ENCODE measurements at regions not wholly inside any gene's neighbourhood (a gene's known extent, or its start where the extent isn't known, plus 50 kb on each side); places are given as distances from the start of the nearest gene placed in this dataset.

- H3K27me3 ChIP-seq (ENCODE audit: insufficient read depth, low read length), result no peaks in the 10 kb centered on the region
- H3K36me3 ChIP-seq (ENCODE audit: control insufficient read depth in 1 of 2, insufficient read depth in 2 of 2, low read length in 2 of 2), result no peaks in the 10 kb centered on the region
- no peak overlapping the region for H3K4me3 ChIP-seq (replicated peaks in 1 of 2; ENCODE audit: low read depth in 1 of 2, low read length in 2 of 2)
- H2AFZ ChIP-seq (ENCODE audit: low read depth, low read length, poor library complexity, severe bottlenecking), result peak overlapping the region; percentile 27
- no peak overlapping the region for H3K27ac ChIP-seq (ENCODE audit: low read depth, low read length)
- H3K79me2 ChIP-seq (ENCODE audit: insufficient read depth, low read length), result no peaks in the 10 kb centered on the region
- no peak for TF ChIP-seq SRF (IDR thresholded peaks at IDR 0.05; ENCODE audit: low read depth)
- TF ChIP-seq CBX3 (IDR thresholded peaks at IDR 0.05; ENCODE audit: low read depth), result no peak
- TF ChIP-seq POLR2AphosphoS5 (IDR thresholded peaks at IDR 0.05; ENCODE audit: low read depth, low read length), result no peak
- TF ChIP-seq, protein P1, sequence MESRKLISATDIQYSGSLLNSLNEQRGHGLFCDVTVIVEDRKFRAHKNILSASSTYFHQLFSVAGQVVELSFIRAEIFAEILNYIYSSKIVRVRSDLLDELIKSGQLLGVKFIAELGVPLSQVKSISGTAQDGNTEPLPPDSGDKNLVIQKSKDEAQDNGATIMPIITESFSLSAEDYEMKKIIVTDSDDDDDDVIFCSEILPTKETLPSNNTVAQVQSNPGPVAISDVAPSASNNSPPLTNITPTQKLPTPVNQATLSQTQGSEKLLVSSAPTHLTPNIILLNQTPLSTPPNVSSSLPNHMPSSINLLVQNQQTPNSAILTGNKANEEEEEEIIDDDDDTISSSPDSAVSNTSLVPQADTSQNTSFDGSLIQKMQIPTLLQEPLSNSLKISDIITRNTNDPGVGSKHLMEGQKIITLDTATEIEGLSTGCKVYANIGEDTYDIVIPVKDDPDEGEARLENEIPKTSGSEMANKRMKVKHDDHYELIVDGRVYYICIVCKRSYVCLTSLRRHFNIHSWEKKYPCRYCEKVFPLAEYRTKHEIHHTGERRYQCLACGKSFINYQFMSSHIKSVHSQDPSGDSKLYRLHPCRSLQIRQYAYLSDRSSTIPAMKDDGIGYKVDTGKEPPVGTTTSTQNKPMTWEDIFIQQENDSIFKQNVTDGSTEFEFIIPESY (IDR thresholded peaks at IDR 0.05; ENCODE audit: extremely low read depth, insufficient replicate concordance, low read length), result no peak
- TF ChIP-seq YY1 (IDR thresholded peaks at IDR 0.05; ENCODE audit: extremely low read depth, insufficient replicate concordance, low read depth, low read length), result no peak
- no peak for TF ChIP-seq SIN3A (IDR thresholded peaks at IDR 0.05; ENCODE audit: low read depth)
- no peak for TF ChIP-seq ELF1 (IDR thresholded peaks at IDR 0.05; ENCODE audit: borderline replicate concordance, low read depth)
- no peak for TF ChIP-seq ZFX (IDR thresholded peaks at IDR 0.05)
- TF ChIP-seq POLR2A (IDR thresholded peaks at IDR 0.05; ENCODE audit: borderline replicate concordance, extremely low read depth, insufficient read depth, insufficient read length), result no peak
- TF ChIP-seq FOSL1 (IDR thresholded peaks at IDR 0.05; ENCODE audit: low read depth), result no peak
- TF ChIP-seq, protein P2, sequence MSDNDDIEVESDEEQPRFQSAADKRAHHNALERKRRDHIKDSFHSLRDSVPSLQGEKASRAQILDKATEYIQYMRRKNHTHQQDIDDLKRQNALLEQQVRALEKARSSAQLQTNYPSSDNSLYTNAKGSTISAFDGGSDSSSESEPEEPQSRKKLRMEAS (IDR thresholded peaks at IDR 0.05), result no peak
- no peak for TF ChIP-seq EGR1 (IDR thresholded peaks at IDR 0.05; ENCODE audit: low read depth)
- TF ChIP-seq TCF7L2 (IDR thresholded peaks at IDR 0.05; ENCODE audit: borderline replicate concordance, extremely low read depth, insufficient read depth, insufficient read length), result no peak
- TF ChIP-seq CTCF (IDR thresholded peaks at IDR 0.05 in 2 of 3, conservative IDR thresholded peaks at IDR 0.05 in 1 of 3; ENCODE audit: borderline replicate concordance in 1 of 3, insufficient read depth in 1 of 3, low read depth in 2 of 3, low read length in 2 of 3), result no peak
- no peak for TF ChIP-seq REST (IDR thresholded peaks at IDR 0.05; ENCODE audit: low read depth)
- TF ChIP-seq EZH2phosphoT487 (IDR thresholded peaks at IDR 0.05; ENCODE audit: borderline replicate concordance), result no peak
- ATAC-seq (no peak), DNase-seq (ENCODE audit: low read depth, low spot score) (no peak)
- ChIA-PET RAD21 (ENCODE audit: low non-redundant PET in 1 of 2, low total read pairs in 2 of 2, uncharacterized antibody in 2 of 2, unreplicated experiment in 2 of 2) (no interaction called here), CTCF (no interaction called here), POLR2A (no interaction called here)
- no peaks in the 10 kb centered on the region for H3K9me3 ChIP-seq (ENCODE audit: control insufficient read depth in 1 of 2, insufficient read depth in 1 of 2, low read depth in 1 of 2, low read length in 2 of 2)
- intact Hi-C loops (cut with micrococcal nuclease), result loop anchor here (10.0 kb wide), 1 partner anchor 796 kb away; no protein-coding TSS in a partner anchor
- no peaks in the 10 kb centered on the region for H4K20me1 ChIP-seq (ENCODE audit: insufficient read depth)
- H3K4me1 ChIP-seq (ENCODE audit: control insufficient read depth in 1 of 2, insufficient read depth in 2 of 2, low read length in 2 of 2), result peaks cover 0 to 14% of the 10 kb centered on the region in 2 experiments; a peak in 2 of 4 replicates
- no TSS peak for BruUV-seq (replicated peaks)
- no peak overlapping the region for H3K4me2 ChIP-seq (ENCODE audit: low read length)
- H3K9ac ChIP-seq (ENCODE audit: low read length), result no peak overlapping the region
- no peaks in the 10 kb centered on the region for H3K9me2 ChIP-seq (ENCODE audit: insufficient read depth)
Measured at GRCh38 chr4:188408244-188409030, 269.2 kb downstream of the TRIML1 start.
